HL-60 (cell line): ENCODE measurements at regions not wholly inside any gene's neighbourhood (a gene's known extent, or its start where the extent isn't known, plus 50 kb on each side); places are given as distances from the start of the nearest gene placed in this dataset.
A peak's percentile ranks its signal among the peaks of the same experiment; 100 is the strongest.
"Not testable (repeated sequence)": the region's sequence is repeated elsewhere in the genome, so short reads cannot be mapped to it uniquely, and the experiment has no call there.

ENCODE experiments used
- DNase-seq, 2 experiments: peaks; one replicate each; pipeline ENCODE4 v3.0.0-alpha.2; 2010 to 2020; ENCODE audit warnings: low read depth in 1 of 2, low spot score in 1 of 2
- H3K27ac ChIP-seq: fragments of 250-450 bp; sonication (Bioruptor Pico); replicated peaks from 2 replicates; pipeline ENCODE4 v1.5.1; 2020; ENCODE audit warnings: mild to moderate bottlenecking, moderate library complexity
- H3K27me3 ChIP-seq: fragments of 250-450 bp; sonication (Bioruptor Pico); 2 replicates; pipeline ENCODE4 v1.5.1; 2021; ENCODE audit warnings: mild to moderate bottlenecking, moderate library complexity; ENCODE audit not compliant: insufficient read depth, poor library complexity, severe bottlenecking
- H3K4me3 ChIP-seq: replicated peaks from 2 replicates; pipeline ENCODE4 v1.5.1; 2011; ENCODE audit warnings: mild to moderate bottlenecking, control low read depth, low read length; ENCODE audit not compliant: insufficient read depth
- CTCF ChIP-seq: IDR thresholded peaks from one replicate; pipeline ENCODE4 v1.5.1; 2011; ENCODE audit warnings: low read length, control low read depth, inconsistent platforms; ENCODE audit not compliant: insufficient read depth
- GABPA ChIP-seq: IDR thresholded peaks from 2 replicates; pipeline ENCODE4 v1.6.1; 2012; ENCODE audit warnings: low read depth
- POLR2AphosphoS5 ChIP-seq: IDR thresholded peaks from 2 replicates; pipeline ENCODE4 v1.6.1; 2012; ENCODE audit warnings: low read depth
- REST ChIP-seq: IDR thresholded peaks from 2 replicates; pipeline ENCODE4 v1.6.1; 2012; ENCODE audit warnings: low read depth; ENCODE audit not compliant: insufficient replicate concordance
- SPI1 ChIP-seq: IDR thresholded peaks from 2 replicates; pipeline ENCODE4 v1.6.1; 2012; ENCODE audit warnings: low read depth, mild to moderate bottlenecking, borderline replicate concordance

DNA sequence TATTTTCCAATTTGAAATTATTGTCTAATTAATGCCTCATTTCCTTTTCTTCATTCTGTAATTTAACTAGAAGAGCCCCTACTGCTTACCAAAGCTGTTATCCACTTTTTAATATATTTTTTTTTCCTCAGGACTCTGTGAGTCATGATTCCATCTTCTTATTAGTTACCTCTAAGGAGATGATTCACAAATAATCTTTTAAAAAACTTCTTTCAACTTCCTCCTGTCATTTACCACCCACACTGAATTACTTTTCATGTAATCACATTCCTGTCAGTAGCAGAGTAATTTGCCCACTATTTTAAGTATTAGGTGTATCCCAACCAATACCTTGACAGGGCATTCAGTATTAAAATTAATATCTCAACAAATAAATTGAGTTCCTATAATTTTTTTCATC lies 470.9 kb upstream of the ADGRL3 start:
- Histone ChIP-seq H3K27ac (no peak overlapping the region), H3K27me3 (no peaks in the 10 kb centered on the region), H3K4me3 (no peak overlapping the region)
- no peak for DNase-seq
- no peak for TF ChIP-seq REST
- TF ChIP-seq GABPA, result no peak
- no peak for TF ChIP-seq POLR2AphosphoS5
- no peak for TF ChIP-seq CTCF
- TF ChIP-seq SPI1, result no peak

GRCh38 chr4:60729764-60730163 lies 470.4 kb upstream of the ADGRL3 start:
- H3K4me3 ChIP-seq, H3K27ac ChIP-seq, DNase-seq, H3K27me3 ChIP-seq: not testable (repeated sequence)

- Histone ChIP-seq H3K4me3 (no peak overlapping the region), H3K27ac (no peak overlapping the region), H3K27me3 (no peaks in the 10 kb centered on the region)
- TF ChIP-seq POLR2AphosphoS5 (no peak), SPI1 (no peak), CTCF (no peak), REST (no peak), GABPA (no peak)
- DNase-seq, result peak in 1 of 2 experiments; percentile 16
Observed at GRCh38 chr4:60737858-60738257, 462.3 kb upstream of the ADGRL3 start.

GRCh38 chr4:60743654-60744053 lies 456.5 kb upstream of the ADGRL3 start:
- TF ChIP-seq SPI1, result no peak
- TF ChIP-seq REST, result no peak
- no peak for TF ChIP-seq POLR2AphosphoS5
- no peak for TF ChIP-seq CTCF
- no peak for TF ChIP-seq GABPA
- no peak for DNase-seq
- H3K27ac ChIP-seq, result no peak overlapping the region
- H3K27me3 ChIP-seq, result no peaks in the 10 kb centered on the region
- H3K4me3 ChIP-seq, result no peak overlapping the region
